Right lobe of liver (tissue), 4 donors: ENCODE measurements at regions not wholly inside any gene's neighbourhood (a gene's known extent, or its start where the extent isn't known, plus 50 kb on each side); places are given as distances from the start of the nearest gene placed in this dataset.

Source experiments
- POLR2A ChIP-seq: fragments of 450-650 bp; IDR thresholded peaks from one replicate; pipeline ENCODE4 v1.6.1; 2017; ENCODE audit warnings: antibody characterized with exemption, mild to moderate bottlenecking
- TF ChIP-seq, protein P1 (sequence below), 4 donors: fragments of 200-600 bp in 3 of 4; fragments of 450-650 bp in 1 of 4; IDR thresholded peaks; one replicate each; pipeline versions ENCODE4 v1.5.1 to v1.8.0; 2016 to 2022; ENCODE audit warnings: antibody characterized with exemption in 4 of 4, mild to moderate bottlenecking in 2 of 4
- donor health status: DM: no; HTN: no; CAD: no.
- donor health status: DM: no; HTN: no; CAD: no.
- donor health status: DM: no; HTN: yes; CAD: no.

DNA sequence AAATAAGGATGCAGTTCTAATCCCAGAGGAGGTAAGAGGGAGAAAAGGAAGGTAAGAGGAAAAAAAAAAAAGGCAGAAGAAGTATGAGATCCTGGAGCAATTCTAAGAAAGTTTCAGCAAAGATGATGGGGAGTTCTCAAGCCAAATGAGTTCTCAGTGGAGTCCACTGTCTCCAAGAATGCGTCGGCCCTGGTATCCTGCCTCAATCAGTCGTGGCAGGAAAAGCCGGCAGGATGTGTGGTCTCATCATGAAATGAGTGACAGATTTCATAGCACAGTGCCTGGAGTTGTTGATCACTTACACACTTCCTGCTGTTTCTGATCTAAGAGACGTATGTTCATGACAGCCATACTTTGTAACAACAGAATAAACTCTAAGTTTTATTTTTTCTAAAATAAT, 554.9 kb downstream of the NXPH1 start:
- no peak for TF ChIP-seq POLR2A
- TF ChIP-seq, protein P1, sequence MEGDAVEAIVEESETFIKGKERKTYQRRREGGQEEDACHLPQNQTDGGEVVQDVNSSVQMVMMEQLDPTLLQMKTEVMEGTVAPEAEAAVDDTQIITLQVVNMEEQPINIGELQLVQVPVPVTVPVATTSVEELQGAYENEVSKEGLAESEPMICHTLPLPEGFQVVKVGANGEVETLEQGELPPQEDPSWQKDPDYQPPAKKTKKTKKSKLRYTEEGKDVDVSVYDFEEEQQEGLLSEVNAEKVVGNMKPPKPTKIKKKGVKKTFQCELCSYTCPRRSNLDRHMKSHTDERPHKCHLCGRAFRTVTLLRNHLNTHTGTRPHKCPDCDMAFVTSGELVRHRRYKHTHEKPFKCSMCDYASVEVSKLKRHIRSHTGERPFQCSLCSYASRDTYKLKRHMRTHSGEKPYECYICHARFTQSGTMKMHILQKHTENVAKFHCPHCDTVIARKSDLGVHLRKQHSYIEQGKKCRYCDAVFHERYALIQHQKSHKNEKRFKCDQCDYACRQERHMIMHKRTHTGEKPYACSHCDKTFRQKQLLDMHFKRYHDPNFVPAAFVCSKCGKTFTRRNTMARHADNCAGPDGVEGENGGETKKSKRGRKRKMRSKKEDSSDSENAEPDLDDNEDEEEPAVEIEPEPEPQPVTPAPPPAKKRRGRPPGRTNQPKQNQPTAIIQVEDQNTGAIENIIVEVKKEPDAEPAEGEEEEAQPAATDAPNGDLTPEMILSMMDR (IDR thresholded peaks at IDR 0.05) = no peak
